Adipocyte (in vitro differentiated cells): ENCODE measurements at regions not wholly inside any gene's neighbourhood (a gene's known extent, or its start where the extent isn't known, plus 50 kb on each side); places are given as distances from the start of the nearest gene placed in this dataset.
A peak's percentile ranks its signal among the peaks of the same experiment; 100 is the strongest.
"Not testable (repeated sequence)": the region's sequence is repeated elsewhere in the genome, so short reads cannot be mapped to it uniquely, and the experiment has no call there.

Experiments used
- DNase-seq: peaks from one replicate; pipeline ENCODE4 v3.0.0-alpha.2; 2015; ENCODE audit warnings: low read depth
- H3K27me3 ChIP-seq: replicated peaks from 2 replicates; pipeline ENCODE4 v1.7.0; 2013; ENCODE audit warnings: mild to moderate bottlenecking, low read length, moderate library complexity; ENCODE audit not compliant: control insufficient read depth, insufficient read depth
- H3K36me3 ChIP-seq: 2 replicates; pipeline ENCODE4 v1.7.0; 2013; ENCODE audit warnings: low read length, mild to moderate bottlenecking, moderate library complexity; ENCODE audit not compliant: control insufficient read depth, insufficient read depth, severe bottlenecking
- H3K4me1 ChIP-seq: 2 replicates; pipeline ENCODE4 v1.7.0; 2013; ENCODE audit warnings: mild to moderate bottlenecking, low read length, moderate library complexity; ENCODE audit not compliant: control insufficient read depth, insufficient read depth
- H3K4me3 ChIP-seq: 2 replicates; pipeline ENCODE4 v1.7.0; 2013; ENCODE audit warnings: mild to moderate bottlenecking, low read length, moderate library complexity
- H3K9ac ChIP-seq: 2 replicates; pipeline ENCODE4 v1.7.0; 2013; ENCODE audit warnings: mild to moderate bottlenecking, low read length, moderate library complexity
- H3K9me3 ChIP-seq: 2 replicates; pipeline ENCODE4 v1.7.0; 2013; ENCODE audit warnings: mild to moderate bottlenecking, low read length, moderate library complexity; ENCODE audit not compliant: control insufficient read depth

DNA sequence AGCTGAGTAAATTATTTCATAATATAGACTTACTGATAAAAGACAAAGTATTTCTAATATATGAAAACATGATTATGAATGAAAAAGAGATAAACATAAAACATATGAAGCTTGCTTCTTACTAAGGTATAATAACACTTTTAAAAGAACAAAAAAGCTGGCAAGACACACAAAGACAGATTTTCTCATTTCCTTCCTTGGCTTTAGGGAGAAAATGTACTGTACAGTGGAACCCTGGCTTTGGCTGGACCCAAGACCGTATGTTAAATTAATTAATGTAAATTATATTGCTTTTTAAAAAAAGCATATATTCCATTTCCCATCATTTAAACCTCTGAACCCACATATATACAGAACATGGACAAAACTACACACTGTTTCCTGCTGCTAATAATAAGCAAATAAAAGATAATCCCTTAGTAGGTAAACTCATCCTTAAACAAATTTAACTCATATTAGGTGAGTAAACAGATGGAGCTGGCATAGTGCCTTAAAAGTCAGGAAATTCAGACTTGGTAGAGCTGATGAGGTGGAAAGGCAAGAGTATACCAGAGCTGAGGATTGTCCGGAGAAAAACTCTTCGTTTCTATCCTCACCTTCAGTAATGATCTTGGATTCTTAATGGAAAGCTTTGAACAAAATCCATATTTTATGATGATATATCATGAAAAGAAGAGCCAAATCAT is 1016.4 kb upstream of the KCND2 start:
- Histone ChIP-seq H3K4me1 (no peaks in the 10 kb centered on the region), H3K9me3 (no peaks in the 10 kb centered on the region), H3K36me3 (no peaks in the 10 kb centered on the region), H3K27me3 (no peaks in the 10 kb centered on the region), H3K4me3 (no peak overlapping the region), H3K9ac (no peak overlapping the region)
- DNase-seq = no peak

DNA sequence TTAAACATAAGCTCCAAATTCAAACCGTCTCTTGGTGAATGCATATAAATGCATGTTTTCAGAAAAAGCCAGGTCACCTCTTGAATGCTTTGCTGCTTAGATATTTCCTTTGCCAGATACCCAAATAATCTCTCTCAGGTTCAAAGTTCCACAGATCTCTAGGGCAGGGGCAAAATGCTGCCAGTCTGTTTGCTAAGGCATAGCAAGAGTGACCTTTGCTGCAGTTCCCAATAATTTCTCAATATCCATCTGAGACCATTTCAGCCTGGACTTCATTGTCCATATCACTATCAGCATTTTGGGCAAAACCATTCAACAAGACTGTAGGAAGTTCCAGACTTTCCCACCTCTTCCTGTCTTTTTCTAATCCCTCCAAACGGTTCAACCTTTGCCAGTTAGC is 1006.2 kb upstream of the KCND2 start:
- H3K36me3 ChIP-seq, H3K4me3 ChIP-seq, H3K9ac ChIP-seq, H3K27me3 ChIP-seq, H3K9me3 ChIP-seq, H3K4me1 ChIP-seq, DNase-seq: not testable (repeated sequence)

DNA sequence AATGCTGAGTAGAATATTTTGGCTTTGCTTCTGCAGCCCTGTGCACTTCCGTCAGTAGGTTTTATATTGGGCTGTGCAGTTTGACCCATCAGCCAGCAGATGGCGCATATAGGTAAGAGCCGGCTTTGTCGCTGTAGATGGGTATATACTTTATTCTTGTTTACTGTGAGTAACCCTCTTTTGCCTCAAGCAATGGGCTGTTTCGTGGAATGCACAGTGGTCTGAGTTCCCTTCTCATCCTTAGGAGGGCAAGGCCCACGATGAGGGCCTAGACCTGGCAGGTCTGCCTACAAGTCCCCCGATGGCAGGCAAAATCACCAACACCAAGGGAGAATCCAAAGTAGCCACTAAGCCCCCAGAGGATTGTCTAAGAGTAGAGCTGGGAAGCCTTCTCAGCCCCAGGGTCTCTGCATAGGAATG is 1002.9 kb upstream of the KCND2 start:
- DNase-seq = peak; percentile 89
- H3K4me3 ChIP-seq = no peak overlapping the region
- H3K9me3 ChIP-seq = no peaks in the 10 kb centered on the region
- no peaks in the 10 kb centered on the region for H3K27me3 ChIP-seq
- no peak overlapping the region for H3K9ac ChIP-seq
- H3K4me1 ChIP-seq = no peaks in the 10 kb centered on the region
- no peaks in the 10 kb centered on the region for H3K36me3 ChIP-seq

DNA sequence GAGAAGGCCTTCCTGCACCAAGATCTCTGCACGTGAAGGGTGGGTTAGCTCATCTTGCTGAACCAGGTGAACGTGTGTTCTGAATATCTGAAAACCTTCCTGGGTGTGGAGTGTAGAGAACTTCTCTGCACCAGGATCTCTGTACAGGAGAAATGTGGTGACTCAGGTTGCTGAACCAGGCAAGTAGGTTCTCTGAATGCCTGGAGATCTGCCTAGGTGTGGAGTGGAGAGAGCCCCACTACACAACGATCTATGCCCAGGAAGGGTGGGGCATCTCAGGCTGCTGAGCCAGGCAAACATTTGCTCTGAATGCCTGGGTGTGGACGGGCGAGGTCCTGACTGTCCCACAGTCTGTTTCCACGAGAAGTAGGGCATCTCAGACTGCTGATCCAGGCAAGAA is 1002.3 kb upstream of the KCND2 start:
- no peaks in the 10 kb centered on the region for H3K9me3 ChIP-seq
- H3K9ac ChIP-seq = no peak overlapping the region
- DNase-seq = no peak
- H3K27me3 ChIP-seq = no peaks in the 10 kb centered on the region
- H3K4me1 ChIP-seq = no peaks in the 10 kb centered on the region
- H3K4me3 ChIP-seq = no peak overlapping the region
- no peaks in the 10 kb centered on the region for H3K36me3 ChIP-seq

DNA sequence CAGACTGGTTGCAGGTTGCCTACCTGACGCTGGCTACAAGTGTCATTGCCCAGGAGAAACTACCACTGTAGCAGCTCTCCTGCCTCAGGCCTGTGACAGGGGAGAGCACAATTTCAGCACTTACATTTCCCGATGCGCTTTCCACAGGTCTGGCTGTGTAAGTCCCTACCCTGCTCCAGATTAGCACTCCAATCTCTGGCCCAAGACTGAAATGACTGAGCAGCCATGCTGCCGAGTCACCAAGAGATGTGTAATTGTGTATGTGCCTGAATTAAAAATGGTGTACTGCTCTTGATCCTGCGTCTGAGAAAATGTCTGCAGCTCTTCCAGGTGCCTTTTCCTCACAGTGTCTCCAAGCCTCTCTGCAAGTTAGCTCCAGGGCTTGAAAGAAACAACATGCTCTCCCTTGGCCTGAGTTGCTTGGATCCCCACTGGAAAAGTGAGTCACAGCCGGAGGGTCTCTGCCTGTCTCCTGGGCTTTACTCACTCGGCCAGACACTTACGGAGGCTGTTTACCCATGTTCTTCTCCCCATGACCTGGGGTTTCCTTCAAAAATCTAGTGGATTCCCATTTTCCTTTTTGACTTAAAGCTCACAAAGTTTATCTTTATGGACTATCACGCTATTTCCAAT is 1001.7 kb upstream of the KCND2 start:
- Histone ChIP-seq H3K36me3 (no peaks in the 10 kb centered on the region), H3K9me3 (no peaks in the 10 kb centered on the region), H3K9ac (no peak overlapping the region), H3K27me3 (no peaks in the 10 kb centered on the region), H3K4me3 (no peak overlapping the region), H3K4me1 (no peaks in the 10 kb centered on the region)
- no peak for DNase-seq

DNA sequence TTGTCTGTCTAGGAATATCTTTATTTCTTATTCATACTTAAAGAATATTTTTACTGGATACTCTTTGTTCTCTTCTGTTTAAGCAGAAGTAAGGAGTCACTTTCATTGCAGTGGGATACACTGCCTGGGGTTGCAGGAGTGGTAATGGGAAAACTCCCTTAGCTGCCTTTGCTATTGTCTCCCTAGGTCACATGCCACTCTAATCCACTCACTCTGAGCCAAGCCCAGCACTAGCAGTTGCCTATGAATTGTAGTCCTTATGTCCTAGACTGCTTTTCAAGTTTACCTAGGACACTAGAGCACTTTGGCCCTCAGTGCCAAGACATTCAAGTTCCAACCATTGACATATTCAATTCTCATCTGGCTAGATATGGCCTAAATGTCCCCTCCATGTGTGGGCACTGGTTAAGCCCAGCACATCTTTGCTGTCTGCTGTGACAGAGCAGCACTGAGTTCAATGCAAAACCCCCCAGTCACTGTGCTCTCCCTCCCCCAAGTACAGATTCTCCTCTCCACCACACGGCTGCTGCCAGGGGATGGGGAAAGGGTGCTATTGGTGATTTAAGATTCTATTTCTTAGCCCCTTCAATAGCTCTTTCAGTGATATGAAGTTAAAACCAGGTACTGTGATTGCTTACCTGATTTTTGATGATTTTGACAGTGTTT is 991.7 kb upstream of the KCND2 start:
- Histone ChIP-seq H3K4me1 (no peaks in the 10 kb centered on the region), H3K27me3 (no peaks in the 10 kb centered on the region), H3K9ac (no peak overlapping the region), H3K36me3 (no peaks in the 10 kb centered on the region), H3K4me3 (no peak overlapping the region), H3K9me3 (no peaks in the 10 kb centered on the region)
- no peak for DNase-seq

DNA sequence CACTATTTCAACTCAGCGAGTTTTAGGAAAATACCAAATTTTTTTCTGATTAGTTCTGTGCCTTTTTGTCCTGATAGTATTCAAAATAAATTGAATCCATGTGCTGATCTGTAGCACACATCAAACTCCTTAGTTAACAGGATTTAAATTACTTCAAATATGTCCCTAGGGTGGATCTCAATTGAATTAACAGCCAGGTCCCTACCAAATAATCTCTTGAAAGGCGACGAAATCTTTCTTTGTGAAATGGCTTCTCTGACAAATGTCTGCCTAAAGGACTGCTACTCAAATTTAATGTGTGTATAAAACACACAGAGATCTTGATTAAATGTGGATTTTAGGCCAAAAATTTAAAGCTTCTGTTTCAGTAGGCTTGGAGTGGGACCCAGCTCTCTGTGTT is 989.6 kb upstream of the KCND2 start:
- Histone ChIP-seq H3K9ac (no peak overlapping the region), H3K36me3 (no peaks in the 10 kb centered on the region), H3K4me3 (no peak overlapping the region), H3K27me3 (no peaks in the 10 kb centered on the region), H3K4me1 (no peaks in the 10 kb centered on the region), H3K9me3 (no peaks in the 10 kb centered on the region)
- no peak for DNase-seq

DNA sequence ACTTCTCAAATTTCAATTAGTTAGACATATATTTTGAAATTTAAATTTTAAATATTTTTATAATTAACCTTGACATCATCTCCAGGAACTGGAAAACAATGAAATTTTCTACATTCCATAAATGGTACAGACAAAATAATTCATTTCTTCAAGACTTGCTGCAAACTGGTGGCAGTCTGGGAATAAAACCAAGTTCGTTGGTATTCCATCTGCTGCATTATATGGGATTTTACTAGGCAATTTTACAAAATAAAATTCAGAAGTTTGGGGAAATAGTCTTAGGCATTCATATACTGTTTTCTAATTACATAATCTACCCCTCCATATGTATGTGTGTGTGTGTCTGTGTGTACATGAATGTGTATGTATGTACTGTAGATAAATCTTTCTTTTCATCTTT is 984.6 kb upstream of the KCND2 start:
- DNase-seq = no peak
- no peak overlapping the region for H3K9ac ChIP-seq
- no peak overlapping the region for H3K4me3 ChIP-seq
- no peaks in the 10 kb centered on the region for H3K9me3 ChIP-seq
- no peaks in the 10 kb centered on the region for H3K4me1 ChIP-seq
- H3K36me3 ChIP-seq = no peaks in the 10 kb centered on the region
- H3K27me3 ChIP-seq = no peaks in the 10 kb centered on the region

DNA sequence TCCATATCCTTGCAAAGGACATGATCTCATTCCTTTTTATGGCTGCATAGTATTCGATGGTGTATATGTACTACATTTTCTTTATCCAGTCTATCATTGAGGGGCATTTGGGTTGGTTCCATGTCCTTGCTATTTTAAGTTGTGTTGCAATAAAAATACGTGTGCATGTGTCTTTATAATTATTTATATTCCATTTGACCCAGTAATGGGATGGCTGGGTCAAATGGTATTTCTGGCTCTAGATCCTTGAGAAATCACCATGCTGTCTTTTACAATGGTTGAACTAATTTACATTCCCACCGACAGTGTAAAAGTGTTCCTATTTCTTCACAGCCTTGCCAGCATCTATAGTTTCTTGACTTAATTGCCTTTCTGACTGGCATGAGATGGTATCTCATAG is 972.6 kb upstream of the KCND2 start:
- not testable (repeated sequence) for H3K4me1 ChIP-seq, H3K36me3 ChIP-seq, H3K9ac ChIP-seq, H3K9me3 ChIP-seq, H3K27me3 ChIP-seq, H3K4me3 ChIP-seq, DNase-seq

DNA sequence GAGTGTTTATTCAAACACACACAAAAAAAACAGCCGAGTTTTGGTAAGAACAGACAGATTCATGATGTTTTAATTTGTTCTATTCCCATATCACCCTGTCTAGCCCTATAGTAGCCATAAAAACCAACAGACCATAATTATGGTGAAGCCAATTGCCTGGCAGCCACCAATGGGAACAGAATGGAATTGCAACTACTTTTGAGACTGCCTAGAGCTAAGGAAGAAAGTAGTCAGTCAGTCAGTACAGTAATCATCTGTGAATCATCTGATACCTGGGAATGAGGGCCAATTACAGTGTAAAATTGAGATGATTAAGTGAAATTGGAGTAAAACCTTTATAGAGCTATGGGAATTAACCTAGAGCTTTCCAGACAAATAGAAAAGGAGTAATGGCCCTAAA is 952.7 kb upstream of the KCND2 start:
- no peak overlapping the region for H3K9ac ChIP-seq
- no peaks in the 10 kb centered on the region for H3K36me3 ChIP-seq
- no peak for DNase-seq
- no peaks in the 10 kb centered on the region for H3K27me3 ChIP-seq
- H3K4me3 ChIP-seq = no peak overlapping the region
- no peaks in the 10 kb centered on the region for H3K9me3 ChIP-seq
- no peaks in the 10 kb centered on the region for H3K4me1 ChIP-seq

DNA sequence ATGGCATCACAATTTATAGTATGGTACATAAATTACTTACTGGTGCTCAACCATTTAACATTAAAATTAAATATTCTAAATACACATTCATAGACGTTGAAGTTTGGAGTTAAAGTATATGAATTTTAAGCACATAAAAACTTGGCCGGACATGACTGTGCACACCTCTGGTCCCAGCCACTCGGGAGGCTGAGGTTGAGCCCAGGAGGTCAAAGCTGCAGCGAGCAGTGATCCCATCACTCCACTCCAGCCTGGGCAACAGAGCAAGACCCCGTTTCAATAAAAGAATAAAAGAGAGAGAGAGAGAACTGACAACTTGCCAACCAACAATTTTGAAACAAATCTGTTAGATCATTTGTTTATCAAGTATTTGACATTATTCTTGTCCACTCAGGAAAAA is 943.3 kb upstream of the KCND2 start:
- no peak for DNase-seq
- Histone ChIP-seq H3K9me3 (no peaks in the 10 kb centered on the region), H3K36me3 (no peaks in the 10 kb centered on the region), H3K4me3 (no peak overlapping the region), H3K4me1 (no peaks in the 10 kb centered on the region), H3K27me3 (no peaks in the 10 kb centered on the region), H3K9ac (no peak overlapping the region)
